Panc1 (cell line): ENCODE measurements at regions not wholly inside any gene's neighbourhood (a gene's known extent, or its start where the extent isn't known, plus 50 kb on each side); places are given as distances from the start of the nearest gene placed in this dataset.

Experiments
- ATAC-seq: fragments of 200-7000 bp; cut with Tn5 transposase; 2 replicates; pipeline ENCODE4 v1.9.1; 2020; ENCODE audit warnings: mild to moderate bottlenecking, moderate library complexity
- BruUV-seq: library from RNA; stranded (reverse); fragments of 400-500 nt; replicated peaks from 2 replicates; lab custom pipeline; 2021; lab: Mats Ljungman, UMichigan
- CTCF ChIA-PET: fragments of 300-600 bp; sonication (Branson Sonifier 250); formaldehyde crosslinking; loops from one replicate; lab custom pipeline; 2022; ENCODE audit warnings: antibody characterized with exemption; lab: Charles Lee
- POLR2A ChIA-PET: fragments of 300-600 bp; sonication (Branson Sonifier 250); formaldehyde crosslinking; loops from one replicate; lab custom pipeline; 2022; ENCODE audit warnings: antibody characterized with exemption; lab: Charles Lee
- DNase-seq: peaks from one replicate; pipeline ENCODE4 v3.0.0-alpha.2; 2010; ENCODE audit warnings: low read depth, low spot score
- H3K27ac ChIP-seq: 2 replicates; pipeline ENCODE4 v1.5.1; 2011; ENCODE audit warnings: mild to moderate bottlenecking, low read length, inconsistent platforms
- H3K27me3 ChIP-seq: fragments of 200-500 bp; sonication (Bioruptor generic); 2 replicates; pipeline ENCODE4 v1.6.0; 2014; ENCODE audit warnings: low read length, inconsistent platforms; ENCODE audit not compliant: control insufficient read depth, insufficient read depth
- H3K36me3 ChIP-seq: fragments of 200-500 bp; sonication (Bioruptor generic); 2 replicates; pipeline ENCODE4 v1.5.1; 2014; ENCODE audit warnings: inconsistent platforms, mild to moderate bottlenecking, low read length, moderate library complexity; ENCODE audit not compliant: control insufficient read depth, insufficient read depth
- H3K4me1 ChIP-seq: 2 replicates; pipeline ENCODE4 v1.5.1; 2011; ENCODE audit warnings: inconsistent platforms, mild to moderate bottlenecking, low read length, moderate library complexity; ENCODE audit not compliant: control insufficient read depth, insufficient read depth
- H3K4me3 ChIP-seq, 2 experiments: 2 replicates each; pipeline ENCODE4 v1.5.1; 2011 to 2012; ENCODE audit warnings: low read depth in 2 of 2, low read length in 2 of 2, mild to moderate bottlenecking in 2 of 2, inconsistent platforms in 1 of 2, moderate library complexity in 1 of 2
- H3K9me3 ChIP-seq: fragments of 200-500 bp; sonication (Bioruptor generic); 2 replicates; pipeline ENCODE4 v1.5.1; 2014; ENCODE audit warnings: low read depth, mild to moderate bottlenecking, inconsistent platforms, low read length, moderate library complexity; ENCODE audit not compliant: control insufficient read depth, insufficient read depth
- POLR2AphosphoS5 ChIP-seq: IDR thresholded peaks from 2 replicates; pipeline ENCODE4 v1.6.1; 2012; ENCODE audit warnings: mild to moderate bottlenecking, low read depth, low read length, moderate library complexity
- SIN3A ChIP-seq: IDR thresholded peaks from 2 replicates; pipeline ENCODE4 v1.6.1; 2012; ENCODE audit warnings: low read depth, mild to moderate bottlenecking, low read length, moderate library complexity, borderline replicate concordance; ENCODE audit not compliant: insufficient read depth
- TCF7L2 ChIP-seq: IDR thresholded peaks from 2 replicates; pipeline ENCODE4 v1.6.1; 2011; ENCODE audit warnings: mild to moderate bottlenecking, low read depth, low read length, inconsistent platforms
- in situ Hi-C: cut with HindIII; loops from 2 replicates; pipeline ENCODE4 v1.10.0; 2016; ENCODE audit warnings: low sequenced_read_pairs, low pct_unique_long_range_greater_than_20kb
- intact Hi-C: fragments of 100-400 bp; cut with micrococcal nuclease; formaldehyde crosslinking; loops from one replicate; pipeline ENCODE4 v1.10.0; 2022; ENCODE audit not compliant: unreplicated experiment
- TF ChIP-seq, protein P1 (sequence below), 2 experiments: IDR thresholded peaks; 2 replicates each; pipeline ENCODE4 v1.6.1; 2011 to 2012; ENCODE audit warnings: low read depth in 2 of 2, control low read depth in 1 of 2, low read length in 1 of 2, mild to moderate bottlenecking in 1 of 2, moderate library complexity in 1 of 2; ENCODE audit not compliant: insufficient read depth in 1 of 2
- TF ChIP-seq, protein P2 (sequence below): fragments of 450-650 bp; IDR thresholded peaks from 2 replicates; pipeline ENCODE4 v1.5.1; 2017; ENCODE audit warnings: mild to moderate bottlenecking

DNA sequence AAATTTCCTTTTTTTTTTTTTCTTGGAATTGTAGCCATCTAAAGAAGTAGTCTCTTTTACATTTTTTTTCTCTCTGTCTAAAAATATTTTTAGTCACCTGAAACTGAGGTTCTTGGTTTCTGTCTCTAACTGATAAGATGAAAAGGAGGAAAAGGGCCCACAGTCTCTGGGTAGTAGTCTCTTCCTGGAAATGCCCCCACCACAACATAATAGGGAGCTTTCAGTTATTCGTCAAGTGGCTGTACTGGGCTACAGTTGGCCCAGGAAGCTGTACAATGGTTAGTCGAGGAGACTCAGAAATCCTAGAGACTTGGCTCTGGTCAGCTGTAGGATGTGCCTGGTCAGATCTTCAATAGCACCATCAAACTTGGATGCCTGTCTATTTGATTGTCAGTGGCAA, 163.4 kb downstream of the ACTRT1 start:
- BruUV-seq, result no TSS peak
- intact Hi-C loops, result no loop called here
- H3K27ac ChIP-seq, result no peak overlapping the region
- ATAC-seq (no peak), DNase-seq (no peak)
- ChIA-PET CTCF (no interaction called here), POLR2A (no interaction called here)
- H3K36me3 ChIP-seq, result no peaks in the 10 kb centered on the region
- in situ Hi-C loops, result no loop called here
- TF ChIP-seq TCF7L2 (no peak), POLR2AphosphoS5 (no peak), SIN3A (no peak)
- TF ChIP-seq, protein P1, sequence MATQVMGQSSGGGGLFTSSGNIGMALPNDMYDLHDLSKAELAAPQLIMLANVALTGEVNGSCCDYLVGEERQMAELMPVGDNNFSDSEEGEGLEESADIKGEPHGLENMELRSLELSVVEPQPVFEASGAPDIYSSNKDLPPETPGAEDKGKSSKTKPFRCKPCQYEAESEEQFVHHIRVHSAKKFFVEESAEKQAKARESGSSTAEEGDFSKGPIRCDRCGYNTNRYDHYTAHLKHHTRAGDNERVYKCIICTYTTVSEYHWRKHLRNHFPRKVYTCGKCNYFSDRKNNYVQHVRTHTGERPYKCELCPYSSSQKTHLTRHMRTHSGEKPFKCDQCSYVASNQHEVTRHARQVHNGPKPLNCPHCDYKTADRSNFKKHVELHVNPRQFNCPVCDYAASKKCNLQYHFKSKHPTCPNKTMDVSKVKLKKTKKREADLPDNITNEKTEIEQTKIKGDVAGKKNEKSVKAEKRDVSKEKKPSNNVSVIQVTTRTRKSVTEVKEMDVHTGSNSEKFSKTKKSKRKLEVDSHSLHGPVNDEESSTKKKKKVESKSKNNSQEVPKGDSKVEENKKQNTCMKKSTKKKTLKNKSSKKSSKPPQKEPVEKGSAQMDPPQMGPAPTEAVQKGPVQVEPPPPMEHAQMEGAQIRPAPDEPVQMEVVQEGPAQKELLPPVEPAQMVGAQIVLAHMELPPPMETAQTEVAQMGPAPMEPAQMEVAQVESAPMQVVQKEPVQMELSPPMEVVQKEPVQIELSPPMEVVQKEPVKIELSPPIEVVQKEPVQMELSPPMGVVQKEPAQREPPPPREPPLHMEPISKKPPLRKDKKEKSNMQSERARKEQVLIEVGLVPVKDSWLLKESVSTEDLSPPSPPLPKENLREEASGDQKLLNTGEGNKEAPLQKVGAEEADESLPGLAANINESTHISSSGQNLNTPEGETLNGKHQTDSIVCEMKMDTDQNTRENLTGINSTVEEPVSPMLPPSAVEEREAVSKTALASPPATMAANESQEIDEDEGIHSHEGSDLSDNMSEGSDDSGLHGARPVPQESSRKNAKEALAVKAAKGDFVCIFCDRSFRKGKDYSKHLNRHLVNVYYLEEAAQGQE (IDR thresholded peaks at IDR 0.05; ENCODE audit: insufficient read depth in 1 of 2, low read depth in 2 of 2, low read length in 1 of 2), result no peak
- TF ChIP-seq, protein P2, sequence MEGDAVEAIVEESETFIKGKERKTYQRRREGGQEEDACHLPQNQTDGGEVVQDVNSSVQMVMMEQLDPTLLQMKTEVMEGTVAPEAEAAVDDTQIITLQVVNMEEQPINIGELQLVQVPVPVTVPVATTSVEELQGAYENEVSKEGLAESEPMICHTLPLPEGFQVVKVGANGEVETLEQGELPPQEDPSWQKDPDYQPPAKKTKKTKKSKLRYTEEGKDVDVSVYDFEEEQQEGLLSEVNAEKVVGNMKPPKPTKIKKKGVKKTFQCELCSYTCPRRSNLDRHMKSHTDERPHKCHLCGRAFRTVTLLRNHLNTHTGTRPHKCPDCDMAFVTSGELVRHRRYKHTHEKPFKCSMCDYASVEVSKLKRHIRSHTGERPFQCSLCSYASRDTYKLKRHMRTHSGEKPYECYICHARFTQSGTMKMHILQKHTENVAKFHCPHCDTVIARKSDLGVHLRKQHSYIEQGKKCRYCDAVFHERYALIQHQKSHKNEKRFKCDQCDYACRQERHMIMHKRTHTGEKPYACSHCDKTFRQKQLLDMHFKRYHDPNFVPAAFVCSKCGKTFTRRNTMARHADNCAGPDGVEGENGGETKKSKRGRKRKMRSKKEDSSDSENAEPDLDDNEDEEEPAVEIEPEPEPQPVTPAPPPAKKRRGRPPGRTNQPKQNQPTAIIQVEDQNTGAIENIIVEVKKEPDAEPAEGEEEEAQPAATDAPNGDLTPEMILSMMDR, result no peak
- H3K27me3 ChIP-seq, result no peaks in the 10 kb centered on the region
- H3K9me3 ChIP-seq, result no peaks in the 10 kb centered on the region
- no peaks in the 10 kb centered on the region for H3K4me1 ChIP-seq
- no peak overlapping the region for H3K4me3 ChIP-seq

DNA sequence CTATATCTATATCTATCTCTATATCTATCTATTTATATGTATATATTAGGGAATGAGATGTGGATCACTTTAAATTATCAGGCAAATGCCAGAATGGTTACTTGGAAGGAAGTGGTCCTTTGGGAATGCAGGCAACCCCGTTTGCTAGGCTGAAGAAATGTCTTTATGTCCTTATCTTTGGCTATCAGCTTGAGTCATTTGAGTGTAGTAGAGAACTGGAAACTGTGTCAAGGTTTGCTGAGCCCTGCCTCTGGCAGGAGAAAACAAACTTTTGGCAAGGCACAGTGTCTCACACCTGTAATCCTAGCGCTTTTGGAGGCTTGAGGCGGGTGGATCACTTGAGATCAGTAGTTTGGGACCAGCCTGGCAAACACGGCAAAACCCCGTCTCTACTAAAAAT, 167.3 kb downstream of the ACTRT1 start:
- Histone ChIP-seq H3K36me3 (no peaks in the 10 kb centered on the region), H3K27ac (no peak overlapping the region), H3K27me3 (no peaks in the 10 kb centered on the region), H3K4me1 (no peaks in the 10 kb centered on the region), H3K4me3 (no peak overlapping the region), H3K9me3 (no peaks in the 10 kb centered on the region)
- ATAC-seq (no peak), DNase-seq (no peak)
- no TSS peak for BruUV-seq
- in situ Hi-C loops (no loop called here), intact Hi-C loops (no loop called here)
- ChIA-PET CTCF (no interaction called here), POLR2A (interaction anchor here (0.5 kb wide), 1 partner anchor 365 kb away, joined by 14 read pairs; no protein-coding TSS in a partner anchor)
- no peak for TF ChIP-seq TCF7L2
- TF ChIP-seq SIN3A, result no peak
- TF ChIP-seq, protein P2, result no peak
- TF ChIP-seq, protein P1 (IDR thresholded peaks at IDR 0.05; ENCODE audit: insufficient read depth in 1 of 2, low read depth in 2 of 2, low read length in 1 of 2), result no peak
- no peak for TF ChIP-seq POLR2AphosphoS5
